GM12864 (cell line): ENCODE measurements at regions not wholly inside any gene's neighbourhood (a gene's known extent, or its start where the extent isn't known, plus 50 kb on each side); places are given as distances from the start of the nearest gene placed in this dataset.

Experiments used
- DNase-seq: peaks from one replicate; pipeline ENCODE4 v3.0.0-alpha.2; 2011; ENCODE audit warnings: low read depth
- H3K4me3 ChIP-seq: 2 replicates; pipeline ENCODE4 v1.5.1; 2011; ENCODE audit warnings: mild to moderate bottlenecking, low read depth, low read length, control low read depth
- TF ChIP-seq, protein P1 (sequence below): IDR thresholded peaks from 2 replicates; pipeline ENCODE4 v1.5.1; 2011; ENCODE audit warnings: low read depth, mild to moderate bottlenecking, moderate library complexity, low read length, control low read depth, inconsistent platforms; ENCODE audit errors: missing control alignments

DNA sequence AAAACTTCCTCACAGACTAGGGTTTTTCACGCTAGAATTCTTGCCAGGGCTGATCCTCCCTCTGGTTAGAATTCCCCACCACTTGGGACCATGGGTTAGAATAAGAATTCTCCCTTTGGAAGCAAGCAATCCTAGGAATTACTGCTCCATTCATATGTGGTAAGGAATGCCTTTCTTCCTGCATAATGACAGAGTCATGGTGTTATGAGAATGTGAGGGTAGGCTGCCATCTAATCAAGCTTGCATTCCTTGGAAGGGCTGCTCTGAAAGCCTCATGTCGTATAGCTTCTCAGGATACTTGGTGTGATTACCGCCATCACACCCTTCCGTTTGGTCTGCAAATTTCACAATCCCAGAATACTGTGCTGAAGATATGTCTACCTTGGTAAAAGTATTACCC is 1282.4 kb upstream of the PIK3C3 start:
- TF ChIP-seq, protein P1, sequence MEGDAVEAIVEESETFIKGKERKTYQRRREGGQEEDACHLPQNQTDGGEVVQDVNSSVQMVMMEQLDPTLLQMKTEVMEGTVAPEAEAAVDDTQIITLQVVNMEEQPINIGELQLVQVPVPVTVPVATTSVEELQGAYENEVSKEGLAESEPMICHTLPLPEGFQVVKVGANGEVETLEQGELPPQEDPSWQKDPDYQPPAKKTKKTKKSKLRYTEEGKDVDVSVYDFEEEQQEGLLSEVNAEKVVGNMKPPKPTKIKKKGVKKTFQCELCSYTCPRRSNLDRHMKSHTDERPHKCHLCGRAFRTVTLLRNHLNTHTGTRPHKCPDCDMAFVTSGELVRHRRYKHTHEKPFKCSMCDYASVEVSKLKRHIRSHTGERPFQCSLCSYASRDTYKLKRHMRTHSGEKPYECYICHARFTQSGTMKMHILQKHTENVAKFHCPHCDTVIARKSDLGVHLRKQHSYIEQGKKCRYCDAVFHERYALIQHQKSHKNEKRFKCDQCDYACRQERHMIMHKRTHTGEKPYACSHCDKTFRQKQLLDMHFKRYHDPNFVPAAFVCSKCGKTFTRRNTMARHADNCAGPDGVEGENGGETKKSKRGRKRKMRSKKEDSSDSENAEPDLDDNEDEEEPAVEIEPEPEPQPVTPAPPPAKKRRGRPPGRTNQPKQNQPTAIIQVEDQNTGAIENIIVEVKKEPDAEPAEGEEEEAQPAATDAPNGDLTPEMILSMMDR, result no peak
- no peak overlapping the region for H3K4me3 ChIP-seq
- no peak for DNase-seq

DNA sequence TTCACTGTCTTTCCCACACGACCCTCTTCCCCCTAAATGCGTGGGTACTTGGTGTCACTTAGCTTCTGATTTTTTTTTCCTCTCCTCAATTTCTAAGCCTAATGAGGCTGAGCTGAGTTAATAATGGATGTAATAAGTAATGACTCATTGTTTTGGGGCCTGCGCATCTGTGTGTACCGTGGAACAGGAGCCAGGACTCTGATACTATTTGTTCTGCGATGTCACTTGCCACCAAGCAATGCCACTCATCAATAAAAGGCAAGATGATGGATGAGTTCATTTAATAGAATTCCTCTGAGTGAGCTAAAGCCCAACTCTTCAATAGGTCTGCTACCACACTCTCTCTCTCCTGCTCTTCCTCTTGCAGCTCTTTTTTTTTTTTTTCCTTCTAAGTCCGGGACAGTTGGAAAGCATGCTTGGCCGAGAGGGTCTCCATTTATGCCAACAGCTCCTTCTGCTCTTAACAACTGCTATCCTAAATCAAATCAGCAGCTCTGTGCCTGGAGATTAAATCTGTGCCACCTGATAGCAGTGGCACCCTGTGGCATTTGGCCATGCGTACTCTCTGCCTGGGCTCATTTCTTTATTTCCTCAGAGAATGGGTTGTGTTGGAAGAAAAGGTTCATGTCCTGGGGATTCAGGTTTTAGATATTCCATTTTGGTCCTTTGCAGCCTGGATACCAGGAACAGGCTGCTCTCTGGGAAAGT is 1284.2 kb upstream of the PIK3C3 start:
- TF ChIP-seq, protein P1, result no peak
- no peak for DNase-seq
- no peak overlapping the region for H3K4me3 ChIP-seq

DNA sequence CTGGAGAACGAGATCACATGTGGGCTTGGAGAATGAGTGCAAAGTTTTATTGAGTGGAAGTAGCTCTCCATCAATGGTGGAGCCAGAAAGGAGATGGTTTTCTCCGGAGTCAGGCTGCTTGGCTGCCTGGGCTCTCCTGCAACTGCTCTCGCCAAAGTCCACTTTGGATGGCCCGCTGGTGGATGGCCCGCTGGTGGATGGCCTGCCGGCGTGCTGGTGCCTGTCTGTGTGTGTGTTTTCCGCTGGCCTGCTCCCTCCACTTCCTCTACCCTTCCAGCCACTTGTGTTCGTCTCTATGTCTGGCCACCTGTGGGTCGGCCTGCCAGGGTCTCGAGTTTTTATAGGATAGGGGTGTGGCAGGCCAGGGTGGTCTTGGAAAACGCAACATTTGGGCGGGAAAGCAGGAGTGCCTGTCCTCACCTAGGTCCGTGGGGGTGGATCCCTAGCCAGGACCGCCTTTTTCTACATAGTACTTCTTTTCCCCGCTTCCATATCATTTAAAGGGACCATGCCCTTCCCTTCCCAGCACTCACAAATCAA is 1292.1 kb upstream of the PIK3C3 start:
- TF ChIP-seq, protein P1, result no peak
- no peak for DNase-seq
- no peak overlapping the region for H3K4me3 ChIP-seq

DNA sequence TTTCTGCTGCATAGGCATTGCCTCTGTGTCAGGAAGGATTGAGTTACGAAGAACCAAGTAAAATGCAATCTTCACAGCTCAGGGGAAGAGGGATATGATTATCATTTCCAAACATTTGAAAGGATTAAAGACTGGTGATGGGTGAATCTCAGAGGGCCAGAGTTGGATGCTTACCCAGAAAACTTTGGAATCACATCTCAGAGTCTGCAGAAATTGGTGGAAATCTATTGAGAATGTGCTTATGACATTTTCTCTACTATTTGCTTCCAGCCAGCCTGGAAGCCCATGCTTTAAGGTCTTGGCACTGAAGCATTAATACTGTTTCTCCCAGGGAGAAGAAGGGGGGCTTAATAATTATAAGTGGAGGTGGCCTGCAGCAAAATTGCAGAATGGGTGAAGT is 1301.4 kb upstream of the PIK3C3 start:
- TF ChIP-seq, protein P1, result no peak
- H3K4me3 ChIP-seq, result no peak overlapping the region
- DNase-seq, result no peak

DNA sequence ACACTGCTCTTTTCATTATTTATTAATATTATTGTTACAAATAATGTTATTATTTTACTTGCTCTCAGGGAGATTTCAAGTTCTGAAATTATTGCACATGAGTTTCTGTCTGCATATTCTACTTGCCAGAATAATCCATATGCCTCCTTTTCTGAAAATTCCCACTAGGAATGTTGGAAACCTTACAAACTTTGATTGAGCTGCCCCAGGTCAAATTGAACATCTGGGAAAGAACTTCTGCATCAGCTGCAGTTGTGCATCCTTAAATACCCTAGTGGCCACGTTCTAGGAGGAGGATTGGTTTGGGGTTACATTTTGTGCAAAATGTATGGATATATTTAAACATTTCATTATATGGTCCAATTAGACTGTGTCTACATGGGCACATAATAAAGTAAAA is 1302.7 kb upstream of the PIK3C3 start:
- DNase-seq, result no peak
- no peak overlapping the region for H3K4me3 ChIP-seq
- TF ChIP-seq, protein P1, result no peak

DNA sequence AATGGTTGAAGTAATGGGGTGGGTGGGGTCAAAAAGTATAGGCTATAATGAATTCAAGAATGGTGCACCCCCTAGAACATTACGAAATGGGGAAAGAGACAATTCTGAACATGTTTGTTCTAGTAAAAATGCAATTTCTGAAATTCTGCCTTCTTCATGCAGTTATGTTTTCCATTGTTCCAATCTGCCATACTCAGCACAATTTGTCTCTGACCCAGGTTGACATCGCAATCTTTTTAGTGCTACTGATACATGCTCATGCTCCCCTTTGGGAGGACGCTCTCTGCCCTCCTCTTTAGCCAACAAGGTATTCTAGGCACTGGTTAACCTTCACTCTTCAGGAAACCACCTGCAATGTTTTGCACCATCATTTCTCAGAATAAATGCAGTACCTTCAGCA is 1303.9 kb upstream of the PIK3C3 start:
- no peak overlapping the region for H3K4me3 ChIP-seq
- TF ChIP-seq, protein P1, result no peak
- DNase-seq, result no peak

DNA sequence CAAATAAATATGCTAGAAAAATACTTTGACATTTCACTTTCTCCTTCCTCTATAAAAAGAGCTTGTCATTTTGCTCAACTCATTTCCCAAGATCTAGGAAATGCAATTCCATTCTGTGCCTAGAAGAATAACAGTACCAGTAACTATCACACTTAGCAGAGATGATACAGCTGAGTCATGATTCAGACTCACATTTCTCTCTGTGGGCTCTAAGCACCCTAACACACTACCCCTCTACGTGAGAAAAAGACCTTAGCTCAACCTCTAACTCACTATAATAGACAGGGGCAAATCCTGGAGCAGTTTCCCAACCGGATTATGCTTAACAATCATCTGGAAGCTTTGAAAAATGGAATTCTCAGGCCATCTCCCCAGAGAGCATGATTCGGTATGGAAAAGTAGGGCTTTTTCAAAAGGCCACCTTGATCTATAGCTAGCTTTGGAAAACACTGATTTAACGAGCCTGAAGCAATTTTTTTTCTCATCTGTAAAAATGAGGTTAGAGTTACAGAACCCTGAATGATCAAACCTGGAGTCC is 1312.3 kb upstream of the PIK3C3 start:
- H3K4me3 ChIP-seq, result no peak overlapping the region
- no peak for DNase-seq
- TF ChIP-seq, protein P1, result no peak
